Small intestine (tissue), 7 donors: ENCODE measurements at regions not wholly inside any gene's neighbourhood (a gene's known extent, or its start where the extent isn't known, plus 50 kb on each side); places are given as distances from the start of the nearest gene placed in this dataset.

Experiments
- DNase-seq, 2 donors: peaks; one replicate each; pipeline versions ENCODE4 v3.0.0 to v3.0.0-alpha.2; 2013
- FAIRE-seq: peaks from 2 replicates; lab custom pipeline; 2012; peaks lifted over from hg19 to GRCh38; lab: Jason Lieb, UNC
- H3K27ac ChIP-seq, 3 donors: one replicate each; pipeline ENCODE4 v1.5.1; 2013; ENCODE audit warnings: low read length in 2 of 3, mild to moderate bottlenecking in 2 of 3, control low read depth in 1 of 3, inconsistent platforms in 1 of 3, low read depth in 1 of 3, moderate library complexity in 1 of 3
- H3K27me3 ChIP-seq, 3 donors: one replicate each; pipeline ENCODE4 v1.6.1; 2013; ENCODE audit warnings: low read length in 3 of 3, inconsistent platforms in 1 of 3; ENCODE audit not compliant: control insufficient read depth in 3 of 3, insufficient read depth in 3 of 3
- H3K36me3 ChIP-seq, 3 donors: one replicate each; pipeline ENCODE4 v1.6.1; 2013; ENCODE audit warnings: low read length in 3 of 3, inconsistent platforms in 1 of 3, low read depth in 1 of 3, mild to moderate bottlenecking in 1 of 3, moderate library complexity in 1 of 3; ENCODE audit not compliant: control insufficient read depth in 3 of 3, insufficient read depth in 2 of 3
- H3K4me1 ChIP-seq, 3 donors: one replicate each; pipeline ENCODE4 v1.6.1; 2013; ENCODE audit warnings: low read length in 2 of 3, inconsistent platforms in 1 of 3, low read depth in 1 of 3, mild to moderate bottlenecking in 1 of 3, moderate library complexity in 1 of 3; ENCODE audit not compliant: control insufficient read depth in 3 of 3, insufficient read depth in 2 of 3
- H3K4me3 ChIP-seq, 3 donors: one replicate each; pipeline ENCODE4 v1.5.1; 2013; ENCODE audit warnings: low read length in 3 of 3, control low read depth in 1 of 3, inconsistent platforms in 1 of 3, low read depth in 1 of 3, mild to moderate bottlenecking in 1 of 3, moderate library complexity in 1 of 3
- H3K9me3 ChIP-seq, 2 donors: one replicate each; pipeline ENCODE4 v1.6.1; 2013; ENCODE audit warnings: low read depth in 1 of 2, low read length in 1 of 2; ENCODE audit not compliant: control insufficient read depth in 2 of 2, insufficient read depth in 1 of 2
- WGBS, 3 donors: extraction: QIAGEN DNeasy Blood & Tissue Kit; methylation state at CpG; one replicate each; pipeline ENCODE4 v1.1.7; 2013; 5-methylcytosine and 5-hydroxymethylcytosine counted together
- donor health status: healthy with polysubstance abuse.
- donor health status: control.
- donor health status: control.
- donor health status: Bipolar disorder and iron deficiency.
- donor health status: healthy.

DNA sequence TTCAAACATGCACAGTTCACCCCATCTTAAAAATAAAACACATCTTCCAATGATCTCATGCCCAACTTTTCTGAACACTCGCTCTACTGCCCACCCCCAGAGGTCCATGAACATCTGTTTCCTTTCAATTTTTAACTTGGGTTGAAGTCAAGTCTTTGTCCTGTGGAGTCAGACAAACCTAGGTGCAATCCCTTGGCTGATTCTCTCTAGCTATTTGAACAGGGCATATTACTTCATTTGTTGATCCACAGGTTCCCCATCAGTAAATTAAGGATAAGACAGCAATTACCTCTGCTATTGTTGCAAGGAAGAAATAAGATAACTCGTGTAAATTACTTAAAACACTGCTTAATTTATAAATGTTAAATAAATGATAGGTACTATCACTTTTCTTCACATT lies 180.1 kb downstream of the CNTN3 start:
- Histone ChIP-seq H3K36me3 (no peaks in the 10 kb centered on the region), H3K4me3 (no peak overlapping the region), H3K27me3 (no peaks in the 10 kb centered on the region), H3K4me1 (no peaks in the 10 kb centered on the region), H3K27ac (no peak overlapping the region), H3K9me3 (no peaks in the 10 kb centered on the region)
- DNase-seq (no peak), FAIRE-seq (no peak)
- 63 to 75% (median 70%) methylated on average over 2 of the region's 2 CpGs for WGBS, 3 donors

GRCh38 chr3:74426571-74426970 lies 187.9 kb downstream of the CNTN3 start:
- H3K27ac ChIP-seq: no peak overlapping the region
- no peak for DNase-seq
- FAIRE-seq: no peak

GRCh38 chr3:74423867-74424266 lies 190.6 kb downstream of the CNTN3 start:
- Histone ChIP-seq H3K36me3 (no peaks in the 10 kb centered on the region), H3K9me3 (no peaks in the 10 kb centered on the region), H3K27ac (no peak overlapping the region), H3K4me1 (no peaks in the 10 kb centered on the region), H3K4me3 (no peak overlapping the region), H3K27me3 (no peaks in the 10 kb centered on the region)
- 54 to 74% (median 68%) methylated on average over 2 of the region's 2 CpGs for WGBS, 3 donors
- DNase-seq (no peak), FAIRE-seq (no peak)

More at GRCh38 chr3:74426571-74426970, 187.9 kb downstream of the CNTN3 start:
- Histone ChIP-seq H3K9me3 (no peaks in the 10 kb centered on the region), H3K4me1 (no peaks in the 10 kb centered on the region), H3K27me3 (no peaks in the 10 kb centered on the region), H3K4me3 (no peak overlapping the region), H3K36me3 (no peaks in the 10 kb centered on the region)
- 85 to 92% (median 92%) methylated on average over 2 of the region's 2 CpGs for WGBS, 3 donors

GRCh38 chr3:74420538-74421124 lies 193.8 kb downstream of the CNTN3 start:
- 65 to 90% (median 83%) methylated on average over 2 of the region's 2 CpGs for WGBS, 3 donors
- no peaks in the 10 kb centered on the region for H3K4me1 ChIP-seq
- H3K4me3 ChIP-seq: no peak overlapping the region
- no peaks in the 10 kb centered on the region for H3K27me3 ChIP-seq
- H3K27ac ChIP-seq: no peak overlapping the region
- no peaks in the 10 kb centered on the region for H3K36me3 ChIP-seq
- no peak for DNase-seq
- no peak for FAIRE-seq
- no peaks in the 10 kb centered on the region for H3K9me3 ChIP-seq

GRCh38 chr3:74415731-74416130 lies 198.7 kb downstream of the CNTN3 start:
- FAIRE-seq (no peak), DNase-seq (no peak)
- H3K4me1 ChIP-seq: no peaks in the 10 kb centered on the region
- H3K27me3 ChIP-seq: no peaks in the 10 kb centered on the region
- H3K9me3 ChIP-seq: no peaks in the 10 kb centered on the region
- WGBS, 3 donors: 80 to 88% (median 85%) methylated on average over 3 of the region's 3 CpGs
- H3K4me3 ChIP-seq: no peak overlapping the region
- H3K27ac ChIP-seq: no peak overlapping the region
- H3K36me3 ChIP-seq: no peaks in the 10 kb centered on the region

DNA sequence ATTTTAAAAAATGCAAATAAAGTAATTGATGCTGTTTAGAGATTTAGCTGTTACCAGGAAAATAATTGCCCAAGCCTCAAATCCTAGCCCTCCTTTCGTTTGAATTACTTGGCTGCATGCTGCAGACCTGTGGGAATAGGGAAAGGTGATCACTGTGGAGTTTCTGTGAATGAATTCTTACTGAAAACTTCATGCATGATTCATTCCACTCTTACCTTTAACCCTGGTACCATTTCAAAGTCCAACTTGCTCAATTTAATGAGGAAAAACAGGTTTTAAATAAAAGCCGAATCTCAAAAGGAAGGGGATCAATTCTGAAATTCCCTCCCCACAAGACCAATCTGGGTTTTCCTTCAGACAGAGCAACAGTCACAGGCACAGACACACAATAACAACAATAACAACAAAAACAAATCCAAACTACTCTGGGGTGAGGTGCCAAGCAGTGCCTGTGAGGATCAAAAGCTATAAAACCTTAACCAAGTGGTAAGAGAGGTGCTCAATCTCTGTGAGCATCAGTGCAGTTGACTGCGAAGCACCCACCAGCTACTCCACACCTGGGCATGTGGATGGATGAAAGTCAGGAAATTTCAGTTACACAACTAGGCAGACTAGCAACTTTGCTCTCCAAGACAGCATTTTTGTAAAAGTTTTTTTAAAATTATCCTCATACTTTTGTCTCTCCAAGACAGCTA lies 200.8 kb downstream of the CNTN3 start:
- no peaks in the 10 kb centered on the region for H3K27me3 ChIP-seq
- DNase-seq: no peak
- no peak for FAIRE-seq
- no peaks in the 10 kb centered on the region for H3K9me3 ChIP-seq
- H3K27ac ChIP-seq: no peak overlapping the region
- no peak overlapping the region for H3K4me3 ChIP-seq
- H3K36me3 ChIP-seq: no peaks in the 10 kb centered on the region
- 35 to 60% (median 38%) methylated on average over 3 of the region's 3 CpGs for WGBS, 3 donors
- no peaks in the 10 kb centered on the region for H3K4me1 ChIP-seq

DNA sequence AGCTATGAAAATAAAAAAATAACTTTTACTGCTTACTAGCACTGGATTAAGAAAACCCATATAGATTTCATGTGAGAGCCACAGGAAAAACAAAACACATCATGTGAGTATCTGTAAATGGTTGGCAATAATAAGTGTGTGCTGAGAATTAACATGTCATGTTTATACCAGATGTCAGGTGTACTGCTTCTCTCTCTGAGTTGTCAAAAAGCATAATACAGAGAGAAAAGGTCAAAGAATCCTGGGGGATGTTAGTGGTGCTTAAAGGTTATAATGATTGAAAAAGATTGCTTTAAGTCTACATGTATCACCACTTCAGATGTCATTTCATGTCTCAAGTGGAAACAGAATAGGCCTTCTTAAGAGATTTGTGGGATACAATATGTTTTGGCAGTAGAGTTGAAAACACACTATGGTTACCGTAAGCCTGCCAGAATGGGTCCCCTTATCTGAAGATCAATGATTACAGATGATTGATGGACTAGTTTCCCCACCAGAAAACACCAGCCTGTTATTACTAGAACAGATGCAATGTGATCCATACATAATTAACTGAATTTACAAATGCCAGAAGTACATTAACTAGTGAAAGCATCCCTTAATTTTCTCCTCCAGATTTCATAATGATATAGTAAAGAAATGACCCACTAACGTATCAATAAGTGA lies 204.1 kb downstream of the CNTN3 start:
- H3K27ac ChIP-seq: no peak overlapping the region
- no peaks in the 10 kb centered on the region for H3K4me1 ChIP-seq
- H3K9me3 ChIP-seq: no peaks in the 10 kb centered on the region
- FAIRE-seq (no peak), DNase-seq (no peak)
- no peaks in the 10 kb centered on the region for H3K27me3 ChIP-seq
- H3K4me3 ChIP-seq: no peak overlapping the region
- WGBS, 3 donors: 73 to 82% (median 81%) methylated on average over 2 of the region's 2 CpGs
- H3K36me3 ChIP-seq: no peaks in the 10 kb centered on the region

DNA sequence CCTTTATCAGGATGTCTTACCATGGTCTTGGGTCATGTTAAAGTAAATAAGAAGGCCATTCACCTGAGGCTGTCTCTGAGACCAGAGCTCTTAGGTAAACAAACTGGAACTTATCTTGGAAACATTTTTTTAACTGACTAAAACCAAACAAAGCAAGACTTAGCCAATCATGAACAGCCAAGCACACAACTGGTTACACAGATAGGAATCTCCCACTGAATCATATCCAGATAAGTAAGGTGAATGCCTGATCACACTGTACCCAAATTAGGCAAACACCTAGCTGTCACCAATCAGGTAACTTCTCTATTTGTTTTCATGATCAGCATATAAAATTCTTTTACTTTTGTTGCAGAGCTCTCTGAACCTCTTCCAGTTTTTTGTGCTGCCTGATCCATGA lies 205.4 kb downstream of the CNTN3 start:
- H3K9me3 ChIP-seq: no peaks in the 10 kb centered on the region
- no peak for FAIRE-seq

More for the DNA sequence above, 205.4 kb downstream of the CNTN3 start:
- no peak overlapping the region for H3K27ac ChIP-seq
- no peaks in the 10 kb centered on the region for H3K27me3 ChIP-seq
- no peak overlapping the region for H3K4me3 ChIP-seq
- no peaks in the 10 kb centered on the region for H3K36me3 ChIP-seq
- DNase-seq: no peak
- no peaks in the 10 kb centered on the region for H3K4me1 ChIP-seq
